ENCODE measurements at regions not wholly inside any gene's neighbourhood (a gene's known extent, or its start where the extent isn't known, plus 50 kb on each side); places are given as distances from the start of the nearest gene placed in this dataset.

DNA sequence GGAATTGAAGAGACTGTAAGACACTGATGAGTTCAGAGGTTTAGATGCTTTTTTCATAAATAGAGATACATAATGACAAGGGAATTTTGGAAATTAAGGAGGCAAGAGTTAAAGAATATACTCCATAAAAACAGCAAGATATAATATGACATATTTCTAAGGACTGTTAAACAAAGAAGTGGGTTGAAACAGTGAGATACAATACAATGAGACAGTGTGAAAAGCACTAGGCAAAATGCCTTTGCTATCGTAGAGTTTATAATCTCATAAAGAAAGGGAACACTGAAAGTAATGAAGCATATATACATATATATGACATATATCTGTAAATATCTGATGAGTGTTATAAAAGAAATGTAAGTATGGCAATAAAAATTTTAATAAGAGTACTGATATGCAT is 1496.2 kb downstream of the TECRL start:
- Histone ChIP-seq H3K4me3 (ENCODE audit: low read depth, low read length) (no peak overlapping the region), H3K27ac (ENCODE audit: low read depth, low read length) (no peak overlapping the region), H3K4me1 (ENCODE audit: control insufficient read depth, insufficient read depth, low read length, unreplicated experiment) (no peaks in the 10 kb centered on the region), H2AFZ (ENCODE audit: low read length, unreplicated experiment) (no peak overlapping the region), H3K36me3 (ENCODE audit: insufficient read depth, low read length) (no peaks in the 10 kb centered on the region), H3K79me2 (ENCODE audit: control insufficient read depth, insufficient read depth, low read length, unreplicated experiment) (no peaks in the 10 kb centered on the region), H3K27me3 (ENCODE audit: insufficient read depth, low read length) (no peaks in the 10 kb centered on the region)

DNA sequence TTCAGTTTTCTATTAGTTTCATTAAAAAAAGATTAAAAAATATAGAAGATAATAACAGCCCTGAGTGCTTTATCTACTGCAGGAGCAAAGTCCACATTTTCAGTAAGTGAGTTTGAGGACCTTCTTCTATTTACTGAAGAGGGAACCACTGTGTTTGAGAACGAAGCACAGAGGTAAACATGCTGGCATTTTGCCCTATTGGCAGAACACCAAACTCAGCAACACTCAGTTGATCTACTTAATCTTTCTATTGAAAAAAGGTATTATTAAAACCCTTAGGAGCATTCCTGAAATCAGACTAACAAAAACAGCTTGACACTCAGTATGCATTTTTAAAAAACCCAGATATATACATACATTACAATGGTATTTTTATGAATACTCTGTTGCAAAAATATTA is 1496.7 kb downstream of the TECRL start:
- H3K4me3 ChIP-seq (ENCODE audit: low read depth, low read length), result no peak overlapping the region
- no peak overlapping the region for H3K27ac ChIP-seq (ENCODE audit: low read depth, low read length)
- no peak overlapping the region for H2AFZ ChIP-seq (ENCODE audit: low read length, unreplicated experiment)
- no peaks in the 10 kb centered on the region for H3K79me2 ChIP-seq (ENCODE audit: control insufficient read depth, insufficient read depth, low read length, unreplicated experiment)
- no peaks in the 10 kb centered on the region for H3K36me3 ChIP-seq (ENCODE audit: insufficient read depth, low read length)
- no peaks in the 10 kb centered on the region for H3K4me1 ChIP-seq (ENCODE audit: control insufficient read depth, insufficient read depth, low read length, unreplicated experiment)
- H3K27me3 ChIP-seq (ENCODE audit: insufficient read depth, low read length), result no peaks in the 10 kb centered on the region

DNA sequence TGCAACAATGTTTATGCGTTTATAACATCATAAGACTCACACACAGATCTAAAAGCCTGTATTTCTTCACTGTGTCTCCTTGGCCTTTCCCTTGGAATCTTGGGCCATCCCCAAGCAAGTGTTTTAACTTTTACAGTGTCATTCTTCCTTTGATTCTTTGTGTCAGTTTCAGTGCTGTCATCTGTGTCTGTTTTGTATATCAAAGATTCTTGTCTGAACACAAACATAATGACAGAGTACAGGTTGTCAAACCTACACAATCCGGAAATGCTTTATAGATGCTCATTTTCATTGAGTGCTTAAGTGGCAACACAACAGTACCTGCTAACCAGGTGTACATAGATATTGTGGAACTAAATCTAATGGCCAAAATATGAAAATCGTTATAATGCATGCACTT is 1500.0 kb downstream of the TECRL start:
- Histone ChIP-seq H2AFZ (ENCODE audit: low read length, unreplicated experiment) (no peak overlapping the region), H3K27ac (ENCODE audit: low read depth, low read length) (no peak overlapping the region), H3K36me3 (ENCODE audit: insufficient read depth, low read length) (no peaks in the 10 kb centered on the region), H3K4me3 (ENCODE audit: low read depth, low read length) (no peak overlapping the region), H3K27me3 (ENCODE audit: insufficient read depth, low read length) (no peaks in the 10 kb centered on the region), H3K4me1 (ENCODE audit: control insufficient read depth, insufficient read depth, low read length, unreplicated experiment) (no peaks in the 10 kb centered on the region), H3K79me2 (ENCODE audit: control insufficient read depth, insufficient read depth, low read length, unreplicated experiment) (no peaks in the 10 kb centered on the region)

DNA sequence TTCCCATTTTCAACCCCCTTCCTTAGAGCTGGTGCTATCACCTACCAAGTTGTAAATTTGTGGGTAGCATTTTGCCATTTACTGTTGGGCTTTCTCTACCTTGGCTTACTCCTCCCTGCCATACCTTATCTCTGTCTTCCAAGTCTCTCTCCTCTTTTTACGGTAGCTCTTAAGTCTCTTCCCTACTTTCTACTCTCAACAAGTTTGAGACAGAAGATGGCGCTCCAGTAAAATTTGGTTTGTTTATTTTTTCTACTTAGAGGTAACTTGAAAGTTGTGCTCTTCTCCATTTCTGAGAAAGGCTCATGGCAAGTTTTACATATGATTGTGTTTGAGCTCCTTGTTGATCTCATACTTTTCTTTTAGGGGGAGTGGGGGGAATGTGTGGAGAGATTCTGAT is 1508.1 kb downstream of the TECRL start:
- no peak overlapping the region for H2AFZ ChIP-seq (ENCODE audit: low read length, unreplicated experiment)
- no peak overlapping the region for H3K4me3 ChIP-seq (ENCODE audit: low read depth, low read length)
- H3K4me1 ChIP-seq (ENCODE audit: control insufficient read depth, insufficient read depth, low read length, unreplicated experiment), result no peaks in the 10 kb centered on the region
- no peak overlapping the region for H3K27ac ChIP-seq (ENCODE audit: low read depth, low read length)
- H3K27me3 ChIP-seq (ENCODE audit: insufficient read depth, low read length), result no peaks in the 10 kb centered on the region
- H3K36me3 ChIP-seq (ENCODE audit: insufficient read depth, low read length), result no peaks in the 10 kb centered on the region
- no peaks in the 10 kb centered on the region for H3K79me2 ChIP-seq (ENCODE audit: control insufficient read depth, insufficient read depth, low read length, unreplicated experiment)

DNA sequence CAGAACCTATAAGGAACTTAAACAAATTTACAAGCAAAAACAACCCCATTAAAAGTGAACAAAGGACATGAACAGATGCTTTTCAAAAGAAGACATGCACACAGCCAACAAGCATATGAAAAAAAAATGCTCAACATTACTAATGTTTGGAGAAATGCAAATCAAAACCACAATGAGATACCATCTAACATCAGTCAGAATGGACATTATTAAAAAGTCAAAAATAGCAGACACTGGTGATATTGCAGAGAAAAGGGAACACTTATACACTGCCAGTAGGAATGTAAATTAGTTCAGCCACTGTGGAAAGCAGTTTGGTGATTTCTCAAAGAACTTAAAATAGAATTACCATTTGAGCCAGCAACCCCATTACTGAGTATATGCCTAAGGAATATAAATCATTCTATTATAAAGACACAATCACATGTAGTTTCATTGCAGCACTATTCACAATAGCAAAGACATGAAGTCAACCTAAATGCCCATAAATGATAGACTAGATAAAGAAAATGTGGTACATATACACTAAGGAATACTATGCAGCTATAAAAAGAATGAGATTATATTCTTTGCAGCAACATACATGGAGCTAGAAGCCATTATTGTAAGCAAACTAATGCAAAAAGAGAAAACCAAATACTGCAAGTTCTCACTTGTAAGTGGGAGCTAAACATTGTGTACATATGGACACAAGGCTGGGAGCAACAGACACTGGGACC is 1509.4 kb downstream of the TECRL start:
- H3K36me3 ChIP-seq (ENCODE audit: insufficient read depth, low read length), result no peaks in the 10 kb centered on the region
- no peak overlapping the region for H3K27ac ChIP-seq (ENCODE audit: low read depth, low read length)
- H2AFZ ChIP-seq (ENCODE audit: low read length, unreplicated experiment), result no peak overlapping the region
- H3K4me3 ChIP-seq (ENCODE audit: low read depth, low read length), result no peak overlapping the region
- no peaks in the 10 kb centered on the region for H3K4me1 ChIP-seq (ENCODE audit: control insufficient read depth, insufficient read depth, low read length, unreplicated experiment)
- H3K79me2 ChIP-seq (ENCODE audit: control insufficient read depth, insufficient read depth, low read length, unreplicated experiment), result no peaks in the 10 kb centered on the region
- no peaks in the 10 kb centered on the region for H3K27me3 ChIP-seq (ENCODE audit: insufficient read depth, low read length)

DNA sequence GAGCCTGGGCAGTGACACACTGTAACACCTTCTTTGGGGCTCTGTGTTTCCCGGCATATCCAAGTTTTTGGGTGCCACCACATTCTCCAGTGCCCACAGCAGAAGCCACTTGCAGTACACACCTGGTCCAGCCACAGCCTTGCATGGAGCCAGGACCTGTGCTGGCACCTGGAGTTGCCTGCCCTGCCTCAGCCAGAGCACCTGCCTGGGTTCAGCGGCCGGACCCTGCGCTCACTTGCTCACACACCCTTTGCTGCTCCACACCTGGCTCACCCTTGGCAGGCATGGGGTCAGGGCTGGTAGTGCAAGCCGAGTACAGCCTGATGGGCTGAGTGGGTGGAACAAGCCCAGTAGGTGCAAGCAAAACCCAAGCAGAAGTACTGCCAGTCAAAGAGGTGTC is 1511.1 kb downstream of the TECRL start:
- H3K4me3 ChIP-seq (ENCODE audit: low read depth, low read length), result no peak overlapping the region
- H2AFZ ChIP-seq (ENCODE audit: low read length, unreplicated experiment), result no peak overlapping the region
- no peak overlapping the region for H3K27ac ChIP-seq (ENCODE audit: low read depth, low read length)
- H3K27me3 ChIP-seq (ENCODE audit: insufficient read depth, low read length), result no peaks in the 10 kb centered on the region
- no peaks in the 10 kb centered on the region for H3K79me2 ChIP-seq (ENCODE audit: control insufficient read depth, insufficient read depth, low read length, unreplicated experiment)
- no peaks in the 10 kb centered on the region for H3K36me3 ChIP-seq (ENCODE audit: insufficient read depth, low read length)
- no peaks in the 10 kb centered on the region for H3K4me1 ChIP-seq (ENCODE audit: control insufficient read depth, insufficient read depth, low read length, unreplicated experiment)

DNA sequence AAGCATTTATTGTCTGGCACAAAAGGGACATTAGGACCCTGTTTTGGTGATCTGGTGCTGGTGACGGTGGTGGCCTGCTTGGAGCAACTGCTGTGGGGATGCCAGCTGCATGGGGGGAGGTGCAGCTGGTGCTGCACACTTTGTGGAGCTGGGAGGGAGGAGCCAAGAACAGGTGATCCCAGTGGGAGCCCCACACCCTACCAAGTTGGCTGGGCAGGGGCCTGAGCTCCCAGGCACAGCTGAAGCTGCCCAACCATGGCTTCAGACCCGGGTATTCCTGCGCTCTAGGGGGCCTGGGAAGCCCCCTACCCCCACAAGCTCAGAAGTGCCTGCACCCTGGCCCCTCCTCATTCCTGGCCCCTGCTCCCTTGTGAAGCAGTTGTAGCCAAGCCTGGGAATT is 1512.5 kb downstream of the TECRL start:
- H3K27ac ChIP-seq (ENCODE audit: low read depth, low read length), result no peak overlapping the region
- no peaks in the 10 kb centered on the region for H3K79me2 ChIP-seq (ENCODE audit: control insufficient read depth, insufficient read depth, low read length, unreplicated experiment)
- no peaks in the 10 kb centered on the region for H3K27me3 ChIP-seq (ENCODE audit: insufficient read depth, low read length)
- no peaks in the 10 kb centered on the region for H3K36me3 ChIP-seq (ENCODE audit: insufficient read depth, low read length)
- H2AFZ ChIP-seq (ENCODE audit: low read length, unreplicated experiment), result no peak overlapping the region
- no peaks in the 10 kb centered on the region for H3K4me1 ChIP-seq (ENCODE audit: control insufficient read depth, insufficient read depth, low read length, unreplicated experiment)
- no peak overlapping the region for H3K4me3 ChIP-seq (ENCODE audit: low read depth, low read length)

DNA sequence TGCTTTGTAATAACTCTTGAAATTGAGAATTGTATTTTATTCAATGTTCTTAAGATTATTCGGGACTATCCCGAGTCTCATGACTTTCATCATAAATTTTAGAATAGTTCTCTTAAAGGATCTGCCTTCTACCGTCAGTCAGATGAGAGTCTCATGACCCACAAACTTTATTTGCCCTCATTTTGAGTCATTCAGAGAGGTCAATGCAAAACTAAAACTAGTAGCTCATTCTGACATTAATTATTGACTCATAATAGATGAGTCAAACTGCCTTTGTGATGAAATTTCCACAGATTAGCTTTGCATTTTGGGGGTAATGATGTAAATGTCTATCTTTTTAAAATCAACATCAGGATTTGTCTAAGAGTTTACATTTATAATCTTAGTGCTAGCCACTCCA is 1527.3 kb downstream of the TECRL start:
- Histone ChIP-seq H3K79me2 (ENCODE audit: control insufficient read depth, insufficient read depth, low read length, unreplicated experiment) (no peaks in the 10 kb centered on the region), H3K36me3 (ENCODE audit: insufficient read depth, low read length) (no peaks in the 10 kb centered on the region), H3K4me3 (ENCODE audit: low read depth, low read length) (no peak overlapping the region), H3K27ac (ENCODE audit: low read depth, low read length) (no peak overlapping the region), H3K4me1 (ENCODE audit: control insufficient read depth, insufficient read depth, low read length, unreplicated experiment) (no peaks in the 10 kb centered on the region), H3K27me3 (ENCODE audit: insufficient read depth, low read length) (no peaks in the 10 kb centered on the region), H2AFZ (ENCODE audit: low read length, unreplicated experiment) (no peak overlapping the region)

DNA sequence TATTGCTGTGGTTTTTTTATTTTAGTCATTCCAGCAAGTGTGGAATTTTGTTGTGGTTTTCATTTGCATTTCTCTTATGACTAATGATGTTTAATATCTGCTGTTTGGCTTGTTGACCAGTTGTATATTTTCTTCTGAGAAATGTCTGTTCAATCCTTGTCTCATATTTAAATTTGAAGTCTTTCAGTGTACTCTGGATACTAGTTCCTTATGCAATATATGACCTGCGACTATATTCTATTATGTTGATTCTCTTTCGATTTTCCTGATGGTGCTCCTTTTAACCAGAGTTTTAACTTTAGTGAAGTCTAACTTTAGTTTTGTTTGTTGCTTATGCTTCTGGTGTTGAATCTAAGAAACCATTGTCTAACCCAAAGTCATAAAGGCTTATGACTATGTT is 1528.0 kb downstream of the TECRL start:
- H3K27me3 ChIP-seq (ENCODE audit: insufficient read depth, low read length), result no peaks in the 10 kb centered on the region
- H2AFZ ChIP-seq (ENCODE audit: low read length, unreplicated experiment), result no peak overlapping the region
- no peak overlapping the region for H3K4me3 ChIP-seq (ENCODE audit: low read depth, low read length)
- H3K79me2 ChIP-seq (ENCODE audit: control insufficient read depth, insufficient read depth, low read length, unreplicated experiment), result no peaks in the 10 kb centered on the region
- H3K4me1 ChIP-seq (ENCODE audit: control insufficient read depth, insufficient read depth, low read length, unreplicated experiment), result no peaks in the 10 kb centered on the region
- no peaks in the 10 kb centered on the region for H3K36me3 ChIP-seq (ENCODE audit: insufficient read depth, low read length)
- H3K27ac ChIP-seq (ENCODE audit: low read depth, low read length), result no peak overlapping the region

DNA sequence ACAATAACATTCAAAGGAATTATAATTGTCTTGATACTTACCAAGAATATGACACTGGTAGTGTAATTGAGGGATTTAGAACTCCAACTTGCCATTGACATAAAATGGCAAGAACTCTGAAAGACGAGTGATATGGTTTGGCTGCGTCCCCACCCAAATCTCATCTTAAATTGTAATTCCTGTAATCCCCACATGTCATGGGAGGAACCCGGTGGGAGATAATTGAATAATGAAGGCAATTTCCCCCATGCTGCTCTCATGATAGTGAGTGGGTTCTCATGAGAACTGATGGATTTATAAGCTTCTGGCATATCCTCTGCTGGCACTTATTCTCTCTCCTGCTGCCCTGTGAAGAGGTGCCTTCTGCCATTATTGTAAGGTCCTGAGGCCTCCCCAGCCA is 1536.4 kb downstream of the TECRL start:
- H3K27ac ChIP-seq (ENCODE audit: low read depth, low read length), result no peak overlapping the region
- H2AFZ ChIP-seq (ENCODE audit: low read length, unreplicated experiment), result no peak overlapping the region
- no peaks in the 10 kb centered on the region for H3K79me2 ChIP-seq (ENCODE audit: control insufficient read depth, insufficient read depth, low read length, unreplicated experiment)
- H3K4me3 ChIP-seq (ENCODE audit: low read depth, low read length), result no peak overlapping the region
- H3K4me1 ChIP-seq (ENCODE audit: control insufficient read depth, insufficient read depth, low read length, unreplicated experiment), result no peaks in the 10 kb centered on the region
- no peaks in the 10 kb centered on the region for H3K27me3 ChIP-seq (ENCODE audit: insufficient read depth, low read length)
- H3K36me3 ChIP-seq (ENCODE audit: insufficient read depth, low read length), result no peaks in the 10 kb centered on the region

DNA sequence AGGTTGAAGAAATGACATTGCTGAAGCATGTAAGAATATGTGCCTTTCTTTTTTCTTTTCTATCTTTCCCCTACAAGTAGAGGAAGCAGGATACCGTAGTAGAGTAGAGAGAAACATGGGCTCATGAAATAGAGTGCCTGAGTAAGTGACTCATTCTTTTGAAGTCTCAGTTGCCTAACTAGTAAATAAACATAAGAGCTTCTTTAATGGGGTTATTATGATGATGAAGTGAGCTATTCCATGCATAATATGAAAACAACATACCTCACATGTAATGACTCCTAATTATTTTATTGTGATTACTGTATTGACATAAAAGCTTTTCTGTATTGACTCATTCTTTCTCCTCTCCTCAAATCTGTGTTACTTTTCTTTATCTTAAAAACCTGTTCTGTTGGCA is 1538.2 kb downstream of the TECRL start:
- H3K4me1 ChIP-seq (ENCODE audit: control insufficient read depth, insufficient read depth, low read length, unreplicated experiment), result no peaks in the 10 kb centered on the region
- H3K36me3 ChIP-seq (ENCODE audit: insufficient read depth, low read length), result no peaks in the 10 kb centered on the region
- no peak overlapping the region for H2AFZ ChIP-seq (ENCODE audit: low read length, unreplicated experiment)
- no peak overlapping the region for H3K27ac ChIP-seq (ENCODE audit: low read depth, low read length)
- no peak overlapping the region for H3K4me3 ChIP-seq (ENCODE audit: low read depth, low read length)
- H3K79me2 ChIP-seq (ENCODE audit: control insufficient read depth, insufficient read depth, low read length, unreplicated experiment), result no peaks in the 10 kb centered on the region
- no peaks in the 10 kb centered on the region for H3K27me3 ChIP-seq (ENCODE audit: insufficient read depth, low read length)

Data from ACC112 (cell line).